Adipocyte (in vitro differentiated cells): ENCODE measurements at regions not wholly inside any gene's neighbourhood (a gene's known extent, or its start where the extent isn't known, plus 50 kb on each side); places are given as distances from the start of the nearest gene placed in this dataset.
"Not testable (repeated sequence)": the region's sequence is repeated elsewhere in the genome, so short reads cannot be mapped to it uniquely, and the experiment has no call there.

Experiments
- DNase-seq: peaks from one replicate; pipeline ENCODE4 v3.0.0-alpha.2; 2015; ENCODE audit warnings: low read depth
- H3K27me3 ChIP-seq: replicated peaks from 2 replicates; pipeline ENCODE4 v1.7.0; 2013; ENCODE audit warnings: mild to moderate bottlenecking, low read length, moderate library complexity; ENCODE audit not compliant: control insufficient read depth, insufficient read depth
- H3K36me3 ChIP-seq: 2 replicates; pipeline ENCODE4 v1.7.0; 2013; ENCODE audit warnings: low read length, mild to moderate bottlenecking, moderate library complexity; ENCODE audit not compliant: control insufficient read depth, insufficient read depth, severe bottlenecking
- H3K4me1 ChIP-seq: 2 replicates; pipeline ENCODE4 v1.7.0; 2013; ENCODE audit warnings: mild to moderate bottlenecking, low read length, moderate library complexity; ENCODE audit not compliant: control insufficient read depth, insufficient read depth
- H3K4me3 ChIP-seq: 2 replicates; pipeline ENCODE4 v1.7.0; 2013; ENCODE audit warnings: mild to moderate bottlenecking, low read length, moderate library complexity
- H3K9ac ChIP-seq: 2 replicates; pipeline ENCODE4 v1.7.0; 2013; ENCODE audit warnings: mild to moderate bottlenecking, low read length, moderate library complexity
- H3K9me3 ChIP-seq: 2 replicates; pipeline ENCODE4 v1.7.0; 2013; ENCODE audit warnings: mild to moderate bottlenecking, low read length, moderate library complexity; ENCODE audit not compliant: control insufficient read depth

- DNase-seq: no peak
- Histone ChIP-seq H3K9ac (no peak overlapping the region), H3K4me3 (no peak overlapping the region), H3K36me3 (no peaks in the 10 kb centered on the region), H3K9me3 (no peaks in the 10 kb centered on the region), H3K4me1 (no peaks in the 10 kb centered on the region), H3K27me3 (no peaks in the 10 kb centered on the region)
Measured at GRCh38 chr9:73923796-73924195, 573.3 kb upstream of the RORB start.

- Histone ChIP-seq H3K4me1 (no peaks in the 10 kb centered on the region), H3K4me3 (no peak overlapping the region), H3K36me3 (no peaks in the 10 kb centered on the region), H3K9ac (no peak overlapping the region), H3K9me3 (no peaks in the 10 kb centered on the region), H3K27me3 (no peaks in the 10 kb centered on the region)
- DNase-seq: no peak
Measured at GRCh38 chr9:73951147-73951546, 546.0 kb upstream of the RORB start.

DNA sequence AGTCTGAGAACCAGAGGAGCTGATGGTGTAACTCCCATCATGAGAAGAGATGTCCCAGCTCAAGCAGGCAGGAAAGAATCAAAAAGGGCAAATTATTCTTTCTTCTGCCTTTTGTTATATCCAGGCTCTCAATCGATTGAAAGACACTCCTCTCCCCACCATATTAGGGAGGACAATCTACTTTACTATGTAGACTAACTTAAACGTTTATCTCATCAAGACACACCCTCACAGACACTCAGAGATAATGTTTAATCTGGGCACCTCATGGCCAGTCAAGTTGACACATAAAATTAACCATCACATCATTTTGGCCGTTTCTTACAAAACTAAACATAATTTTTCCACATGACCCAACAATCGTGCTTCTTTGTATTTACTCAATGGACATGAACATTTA is 534.3 kb upstream of the RORB start:
- H3K4me3 ChIP-seq: no peak overlapping the region
- no peaks in the 10 kb centered on the region for H3K27me3 ChIP-seq
- no peak for DNase-seq
- H3K36me3 ChIP-seq: no peaks in the 10 kb centered on the region
- no peaks in the 10 kb centered on the region for H3K9me3 ChIP-seq
- no peaks in the 10 kb centered on the region for H3K4me1 ChIP-seq
- H3K9ac ChIP-seq: no peak overlapping the region

GRCh38 chr9:73969936-73970335 is 527.2 kb upstream of the RORB start:
- no peaks in the 10 kb centered on the region for H3K27me3 ChIP-seq
- H3K9ac ChIP-seq: no peak overlapping the region
- no peaks in the 10 kb centered on the region for H3K36me3 ChIP-seq
- H3K4me1 ChIP-seq: no peaks in the 10 kb centered on the region
- peaks cover 20% of the 10 kb centered on the region for H3K9me3 ChIP-seq
- no peak overlapping the region for H3K4me3 ChIP-seq
- no peak for DNase-seq

GRCh38 chr9:73976424-73976823 is 520.7 kb upstream of the RORB start:
- H3K9ac ChIP-seq, H3K4me3 ChIP-seq, H3K36me3 ChIP-seq, H3K9me3 ChIP-seq, H3K4me1 ChIP-seq, DNase-seq, H3K27me3 ChIP-seq: not testable (repeated sequence)

DNA sequence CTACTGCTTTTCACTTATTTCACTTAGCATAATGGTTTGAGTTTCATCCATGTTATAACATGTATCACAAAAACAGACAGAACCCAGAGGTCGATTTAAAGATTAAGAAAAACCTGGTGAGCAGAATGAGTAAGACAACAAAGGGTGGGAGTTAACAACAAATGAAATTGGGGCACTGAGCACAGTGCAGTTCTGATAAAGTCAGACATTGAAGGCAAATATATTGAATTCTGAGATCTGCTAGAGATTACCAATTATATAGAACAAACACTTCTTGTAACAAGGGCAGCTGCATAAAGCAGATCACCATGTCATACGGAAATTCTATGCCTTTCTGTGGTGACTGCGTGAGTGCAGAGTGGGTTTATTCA is 517.3 kb upstream of the RORB start:
- DNase-seq: peak; percentile 1
- Histone ChIP-seq H3K9me3 (no peaks in the 10 kb centered on the region), H3K27me3 (no peaks in the 10 kb centered on the region), H3K9ac (no peak overlapping the region), H3K4me3 (no peak overlapping the region), H3K4me1 (no peaks in the 10 kb centered on the region), H3K36me3 (no peaks in the 10 kb centered on the region)

DNA sequence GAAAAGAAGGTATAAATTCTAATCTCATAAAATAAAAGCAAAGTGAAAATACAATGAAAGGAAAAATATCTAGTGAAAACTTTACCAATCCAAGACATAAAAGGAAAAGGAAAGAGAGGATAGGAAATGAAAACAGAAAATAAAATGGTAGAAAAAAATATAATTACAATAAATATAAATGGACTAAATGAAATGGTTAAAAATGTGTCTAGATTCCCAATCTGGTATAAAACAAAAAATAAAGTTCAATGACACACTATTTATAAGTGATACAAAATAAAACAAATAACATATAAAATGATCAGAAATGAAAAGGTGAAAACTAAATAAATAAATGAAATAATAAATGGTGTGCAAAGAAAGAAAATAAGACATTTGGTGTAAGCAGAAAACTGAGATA is 516.4 kb upstream of the RORB start:
- Histone ChIP-seq H3K4me3 (no peak overlapping the region), H3K36me3 (no peaks in the 10 kb centered on the region), H3K9me3 (peaks cover 2% of the 10 kb centered on the region), H3K4me1 (no peaks in the 10 kb centered on the region), H3K27me3 (no peaks in the 10 kb centered on the region), H3K9ac (no peak overlapping the region)
- no peak for DNase-seq

- no peak for DNase-seq
- Histone ChIP-seq H3K4me3 (no peak overlapping the region), H3K9me3 (peaks cover 8% of the 10 kb centered on the region), H3K9ac (no peak overlapping the region), H3K36me3 (no peaks in the 10 kb centered on the region), H3K27me3 (no peaks in the 10 kb centered on the region), H3K4me1 (no peaks in the 10 kb centered on the region)
Measured at GRCh38 chr9:73981405-73981804, 515.7 kb upstream of the RORB start.

DNA sequence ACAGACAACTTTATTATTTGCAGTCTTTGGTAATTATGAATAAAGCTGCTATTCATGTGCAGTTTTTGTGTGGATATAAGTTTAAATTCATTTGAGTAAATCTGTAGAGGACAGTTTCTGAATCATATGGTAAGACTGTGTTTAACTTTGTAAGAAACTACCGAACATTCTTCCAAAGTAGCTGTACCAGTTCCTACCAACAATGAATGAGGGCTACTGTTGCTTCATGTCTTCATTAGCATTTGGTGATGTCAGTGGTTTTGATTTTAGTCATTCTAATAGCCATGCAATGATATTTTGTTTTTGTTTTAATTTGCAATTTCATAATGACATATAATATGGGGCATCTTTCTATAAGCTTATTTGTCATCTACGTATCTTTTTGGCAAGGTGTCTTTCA is 501.3 kb upstream of the RORB start:
- H3K9ac ChIP-seq: no peak overlapping the region
- no peaks in the 10 kb centered on the region for H3K9me3 ChIP-seq
- no peak for DNase-seq
- H3K36me3 ChIP-seq: no peaks in the 10 kb centered on the region
- no peaks in the 10 kb centered on the region for H3K27me3 ChIP-seq
- no peaks in the 10 kb centered on the region for H3K4me1 ChIP-seq
- H3K4me3 ChIP-seq: no peak overlapping the region

- no peak overlapping the region for H3K9ac ChIP-seq
- DNase-seq: no peak
- H3K4me1 ChIP-seq: no peaks in the 10 kb centered on the region
Measured at GRCh38 chr9:73996844-73997243, 500.3 kb upstream of the RORB start.

GRCh38 chr9:74001382-74001781 is 495.8 kb upstream of the RORB start:
- Histone ChIP-seq H3K4me1 (no peaks in the 10 kb centered on the region), H3K9ac (no peak overlapping the region), H3K36me3 (no peaks in the 10 kb centered on the region), H3K4me3 (no peak overlapping the region), H3K27me3 (no peaks in the 10 kb centered on the region), H3K9me3 (no peaks in the 10 kb centered on the region)
- DNase-seq: no peak

More at GRCh38 chr9:73996844-73997243, 500.3 kb upstream of the RORB start:
- H3K4me3 ChIP-seq: no peak overlapping the region
- H3K27me3 ChIP-seq: no peaks in the 10 kb centered on the region
- H3K36me3 ChIP-seq: no peaks in the 10 kb centered on the region
- H3K9me3 ChIP-seq: no peaks in the 10 kb centered on the region

- no peaks in the 10 kb centered on the region for H3K27me3 ChIP-seq
- H3K36me3 ChIP-seq: no peaks in the 10 kb centered on the region
- DNase-seq: peak; percentile 46
Measured at GRCh38 chr9:74006935-74007334, 490.2 kb upstream of the RORB start.

More at GRCh38 chr9:74006935-74007334, 490.2 kb upstream of the RORB start:
- no peaks in the 10 kb centered on the region for H3K4me1 ChIP-seq
- H3K9ac ChIP-seq: no peak overlapping the region
- H3K4me3 ChIP-seq: no peak overlapping the region
- H3K9me3 ChIP-seq: no peaks in the 10 kb centered on the region
